Mammary epithelial cell (primary cell): ENCODE measurements at regions not wholly inside any gene's neighbourhood (a gene's known extent, or its start where the extent isn't known, plus 50 kb on each side); places are given as distances from the start of the nearest gene placed in this dataset.

Experiments used
- EZH2 ChIP-seq: IDR thresholded peaks from 2 replicates; pipeline ENCODE4 v1.6.1; 2012; ENCODE audit warnings: low read length, inconsistent platforms, borderline replicate concordance
- TF ChIP-seq, protein P1 (sequence below), 2 donors: IDR thresholded peaks in 1 of 2; conservative IDR thresholded peaks in 1 of 2; 2 replicates each; pipeline ENCODE4 v1.5.1; 2011 to 2012; ENCODE audit warnings: inconsistent platforms in 2 of 2, low read length in 2 of 2, mild to moderate bottlenecking in 2 of 2, control low read depth in 1 of 2, low read depth in 1 of 2; ENCODE audit not compliant: insufficient read depth in 1 of 2; ENCODE audit errors: extremely low read depth in 1 of 2

DNA sequence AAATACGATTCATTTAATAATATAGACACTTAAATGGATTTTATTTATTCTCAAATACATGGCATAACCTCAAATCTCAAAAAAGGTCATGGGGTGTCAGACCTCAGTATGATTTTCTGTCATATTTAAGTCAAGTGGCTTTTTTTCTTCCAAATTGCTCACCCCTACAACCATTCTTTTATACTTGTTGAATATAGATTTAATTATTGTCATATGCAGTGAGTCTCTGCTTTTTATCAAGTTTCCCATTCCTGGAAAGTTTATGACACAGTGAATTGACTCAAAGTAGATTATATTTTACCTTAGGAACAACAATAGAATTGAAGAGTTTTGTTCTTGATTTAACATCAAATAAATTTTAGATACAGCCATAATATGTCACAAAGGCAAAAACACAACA lies 59.5 kb upstream of the IRF2BP2 start:
- TF ChIP-seq, protein P1, sequence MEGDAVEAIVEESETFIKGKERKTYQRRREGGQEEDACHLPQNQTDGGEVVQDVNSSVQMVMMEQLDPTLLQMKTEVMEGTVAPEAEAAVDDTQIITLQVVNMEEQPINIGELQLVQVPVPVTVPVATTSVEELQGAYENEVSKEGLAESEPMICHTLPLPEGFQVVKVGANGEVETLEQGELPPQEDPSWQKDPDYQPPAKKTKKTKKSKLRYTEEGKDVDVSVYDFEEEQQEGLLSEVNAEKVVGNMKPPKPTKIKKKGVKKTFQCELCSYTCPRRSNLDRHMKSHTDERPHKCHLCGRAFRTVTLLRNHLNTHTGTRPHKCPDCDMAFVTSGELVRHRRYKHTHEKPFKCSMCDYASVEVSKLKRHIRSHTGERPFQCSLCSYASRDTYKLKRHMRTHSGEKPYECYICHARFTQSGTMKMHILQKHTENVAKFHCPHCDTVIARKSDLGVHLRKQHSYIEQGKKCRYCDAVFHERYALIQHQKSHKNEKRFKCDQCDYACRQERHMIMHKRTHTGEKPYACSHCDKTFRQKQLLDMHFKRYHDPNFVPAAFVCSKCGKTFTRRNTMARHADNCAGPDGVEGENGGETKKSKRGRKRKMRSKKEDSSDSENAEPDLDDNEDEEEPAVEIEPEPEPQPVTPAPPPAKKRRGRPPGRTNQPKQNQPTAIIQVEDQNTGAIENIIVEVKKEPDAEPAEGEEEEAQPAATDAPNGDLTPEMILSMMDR (conservative IDR thresholded peaks at IDR 0.05 in 1 of 2, IDR thresholded peaks at IDR 0.05 in 1 of 2; ENCODE audit: extremely low read depth in 1 of 2, insufficient read depth in 1 of 2, low read depth in 1 of 2, low read length in 2 of 2): no peak
- TF ChIP-seq EZH2: no peak
